H1 (cell line): ENCODE measurements at regions not wholly inside any gene's neighbourhood (a gene's known extent, or its start where the extent isn't known, plus 50 kb on each side); places are given as distances from the start of the nearest gene placed in this dataset.

Source experiments
- CTCF ChIA-PET: fragments of 300-600 bp; sonication (Branson Sonifier 250); formaldehyde crosslinking; loops from one replicate; lab custom pipeline; 2021; ENCODE audit not compliant: partially characterized antibody; lab: Charles Lee
- POLR2A ChIA-PET: fragments of 300-600 bp; sonication (Branson Sonifier 250); formaldehyde crosslinking; loops from one replicate; lab custom pipeline; 2021; ENCODE audit warnings: inconsistent platforms; ENCODE audit not compliant: partially characterized antibody; lab: Charles Lee
- DNase-seq, 2 experiments: peaks; one replicate each; pipeline versions ENCODE4 v3.0.0 to v3.0.0-alpha.2; 2010 to 2022; ENCODE audit warnings: low spot score in 2 of 2, low read depth in 1 of 2, mixed read lengths in 1 of 2
- FAIRE-seq: peaks from 2 replicates; lab custom pipeline; 2011; peaks lifted over from hg19 to GRCh38; lab: Jason Lieb, UNC
- H2AFZ ChIP-seq: 2 replicates; pipeline ENCODE4 v1.8.1; 2012; ENCODE audit warnings: low read length, inconsistent platforms
- H2AK5ac ChIP-seq: 2 replicates; pipeline ENCODE4 v1.6.1; 2013; ENCODE audit warnings: low read depth, low read length
- H2BK120ac ChIP-seq: replicated peaks from 2 replicates; pipeline ENCODE3; 2013; ENCODE audit warnings: low read depth, low read length, inconsistent platforms
- H2BK12ac ChIP-seq: 2 replicates; pipeline ENCODE4 v1.6.1; 2013; ENCODE audit warnings: low read depth, low read length
- H2BK15ac ChIP-seq: 2 replicates; pipeline ENCODE4 v1.6.1; 2013; ENCODE audit warnings: low read length
- H2BK20ac ChIP-seq: 2 replicates; pipeline ENCODE4 v1.6.1; 2013; ENCODE audit warnings: low read length
- H2BK5ac ChIP-seq: 2 replicates; pipeline ENCODE4 v1.6.1; 2013; ENCODE audit warnings: low read depth, low read length
- H3K14ac ChIP-seq: 2 replicates; pipeline ENCODE4 v1.6.1; 2013; ENCODE audit warnings: inconsistent platforms; ENCODE audit not compliant: insufficient read length
- H3K18ac ChIP-seq: 2 replicates; pipeline ENCODE4 v1.6.1; 2013; ENCODE audit warnings: low read length; ENCODE audit errors: extremely low read depth
- H3K23ac ChIP-seq: 2 replicates; pipeline ENCODE4 v1.6.1; 2013; ENCODE audit warnings: inconsistent platforms; ENCODE audit not compliant: insufficient read length
- H3K23me2 ChIP-seq: 2 replicates; pipeline ENCODE4 v1.6.1; 2013; ENCODE audit warnings: low read depth, low read length
- H3K27ac ChIP-seq: 2 replicates; pipeline ENCODE4 v1.6.1; 2011; ENCODE audit warnings: low read depth, low read length, inconsistent platforms
- H3K27me3 ChIP-seq, 4 experiments: replicated peaks in 1 of 4; 1 replicate in 1 of 4; 2 replicates in 3 of 4; pipeline versions ENCODE4 v1.6.1 to v1.8.1; 2011 to 2013; ENCODE audit warnings: low read length in 3 of 4, mild to moderate bottlenecking in 3 of 4, inconsistent platforms in 2 of 4, mixed read lengths in 2 of 4, moderate library complexity in 1 of 4; ENCODE audit not compliant: control insufficient read depth in 3 of 4, insufficient read depth in 3 of 4; ENCODE audit errors: extremely low read depth in 1 of 4
- H3K36me3 ChIP-seq, 4 experiments: 2 replicates each; pipeline versions ENCODE4 v1.6.1 to v1.8.1; 2011 to 2013; ENCODE audit warnings: mild to moderate bottlenecking in 4 of 4, low read length in 3 of 4, moderate library complexity in 2 of 4, control low read depth in 1 of 4, inconsistent platforms in 1 of 4; ENCODE audit not compliant: insufficient read depth in 4 of 4, control insufficient read depth in 2 of 4
- H3K4ac ChIP-seq: replicated peaks from 2 replicates; pipeline ENCODE3; 2013; ENCODE audit warnings: low read length, low read depth, mixed read lengths, inconsistent platforms; ENCODE audit not compliant: insufficient read length
- H3K4me1 ChIP-seq, 4 experiments: replicated peaks in 1 of 4; 1 replicate in 1 of 4; 2 replicates in 3 of 4; pipeline versions ENCODE4 v1.6.1 to v1.8.1; 2011 to 2013; ENCODE audit warnings: low read length in 3 of 4, inconsistent platforms in 2 of 4, mixed read lengths in 1 of 4; ENCODE audit not compliant: insufficient read depth in 4 of 4, control insufficient read depth in 3 of 4
- H3K4me2 ChIP-seq, 2 experiments: 2 replicates each; pipeline versions ENCODE4 v1.6.1 to v1.8.1; 2011 to 2013; ENCODE audit warnings: low read depth in 2 of 2, low read length in 2 of 2, control low read depth in 1 of 2, inconsistent platforms in 1 of 2, mild to moderate bottlenecking in 1 of 2; ENCODE audit not compliant: insufficient read depth in 1 of 2
- H3K4me3 ChIP-seq, 4 experiments: fragments of 200-600, 300-600 bp in 1 of 4; sonication (generic), shearing (Covaris generic), sonication (Bioruptor Twin) in 1 of 4; 2 replicates each; pipeline versions ENCODE4 v1.5.1 to v1.8.1; 2011 to 2016; ENCODE audit warnings: low read length in 4 of 4, low read depth in 3 of 4, control low read depth in 2 of 4, inconsistent platforms in 2 of 4, mild to moderate bottlenecking in 2 of 4, mixed read lengths in 1 of 4, moderate library complexity in 1 of 4; ENCODE audit not compliant: insufficient read depth in 2 of 4; ENCODE audit errors: extremely low read depth in 1 of 4
- H3K56ac ChIP-seq: replicated peaks from 2 replicates; pipeline ENCODE3; 2013; ENCODE audit warnings: low read depth, mild to moderate bottlenecking, mixed read lengths, low read length, inconsistent platforms; ENCODE audit not compliant: insufficient read length
- H3K79me1 ChIP-seq: 2 replicates; pipeline ENCODE4 v1.6.1; 2013; ENCODE audit warnings: low read depth, low read length, control low read depth
- H3K79me2 ChIP-seq, 2 experiments: 2 replicates each; pipeline versions ENCODE4 v1.6.1 to v1.8.1; 2012 to 2013; ENCODE audit warnings: low read length in 2 of 2, mild to moderate bottlenecking in 2 of 2, inconsistent platforms in 1 of 2; ENCODE audit not compliant: insufficient read depth in 2 of 2, control insufficient read depth in 1 of 2
- H3K9ac ChIP-seq, 4 experiments: replicated peaks in 1 of 4; 1 replicate in 1 of 4; 2 replicates in 3 of 4; pipeline versions ENCODE4 v1.6.1 to v1.8.1; 2011 to 2013; ENCODE audit warnings: low read depth in 3 of 4, low read length in 3 of 4, control low read depth in 2 of 4, mild to moderate bottlenecking in 2 of 4, moderate library complexity in 2 of 4, inconsistent platforms in 1 of 4; ENCODE audit errors: extremely low read depth in 1 of 4
- H3K9me3 ChIP-seq, 2 experiments: 2 replicates each; pipeline versions ENCODE4 v1.6.1 to v1.8.1; 2012 to 2013; ENCODE audit warnings: mild to moderate bottlenecking in 2 of 2, moderate library complexity in 2 of 2, control low read depth in 1 of 2, inconsistent platforms in 1 of 2, low read depth in 1 of 2, low read length in 1 of 2, mixed read lengths in 1 of 2; ENCODE audit not compliant: insufficient read depth in 2 of 2
- H4K20me1 ChIP-seq, 2 experiments: replicated peaks in 1 of 2; 2 replicates each; pipeline versions ENCODE3 to v1.8.1; 2011 to 2013; ENCODE audit warnings: inconsistent platforms in 2 of 2, low read length in 2 of 2, mild to moderate bottlenecking in 1 of 2; ENCODE audit not compliant: insufficient read depth in 2 of 2, control insufficient read depth in 1 of 2
- H4K5ac ChIP-seq: 2 replicates; pipeline ENCODE4 v1.6.1; 2013; ENCODE audit warnings: low read length, low read depth, mixed read lengths, inconsistent platforms; ENCODE audit not compliant: insufficient read length
- H4K8ac ChIP-seq: 2 replicates; pipeline ENCODE4 v1.8.0; 2013; ENCODE audit warnings: mild to moderate bottlenecking, moderate library complexity, low read length, inconsistent platforms; ENCODE audit not compliant: insufficient read depth; ENCODE audit errors: extremely low read depth
- H4K91ac ChIP-seq: replicated peaks from 2 replicates; pipeline ENCODE3; 2013; ENCODE audit warnings: low read length, mixed read lengths, inconsistent platforms; ENCODE audit not compliant: insufficient read length
- RAD21 ChIP-seq, 2 experiments: IDR thresholded peaks in 1 of 2; conservative IDR thresholded peaks in 1 of 2; 2 replicates each; pipeline ENCODE4 v1.6.1; 2011; ENCODE audit warnings: low read depth in 2 of 2, low read length in 2 of 2, improper control_type of control experiment in 1 of 2, inconsistent platforms in 1 of 2, mild to moderate bottlenecking in 1 of 2, moderate library complexity in 1 of 2
- TAF7 ChIP-seq: optimal IDR thresholded peaks from 2 replicates; pipeline ENCODE3; 2011; ENCODE audit warnings: low read depth, mild to moderate bottlenecking, inconsistent platforms, low read length, moderate library complexity, borderline replicate concordance
- WGBS, 2 experiments: shearing (Covaris generic) in 1 of 2; methylation state at CpG; one replicate each; pipeline versions ENCODE4 v1.1.6 to v1.1.7; 2013 to 2015; ENCODE audit warnings: low lambda C conversion rate in 2 of 2, mixed read lengths in 2 of 2, inconsistent platforms in 1 of 2, low coverage in 1 of 2, missing lambda C conversion rate in 1 of 2; ENCODE audit not compliant: insufficient replicate concordance in 2 of 2, insufficient coverage in 1 of 2, insufficient read length in 1 of 2; ENCODE audit errors: extremely low coverage in 1 of 2, missing lambda C conversion rate in 1 of 2; 5-methylcytosine and 5-hydroxymethylcytosine counted together
- TF ChIP-seq, protein P1 (sequence below), 3 experiments: IDR thresholded peaks; 1 replicate in 2 of 3; 2 replicates in 1 of 3; pipeline versions ENCODE4 v1.5.1 to v1.6.1; 2011; ENCODE audit warnings: low read length in 3 of 3, mild to moderate bottlenecking in 3 of 3, inconsistent platforms in 2 of 3, low read depth in 1 of 3, moderate library complexity in 1 of 3; ENCODE audit not compliant: insufficient read depth in 1 of 3; ENCODE audit errors: control extremely low read depth in 1 of 3

GRCh38 chr1:30601316-30602085 lies 121.9 kb downstream of the MATN1 start:
- H3K18ac ChIP-seq = no peak overlapping the region
- no peaks in the 10 kb centered on the region for H3K27me3 ChIP-seq
- no peak overlapping the region for H3K56ac ChIP-seq
- H2BK12ac ChIP-seq = no peak overlapping the region
- no peak overlapping the region for H3K23ac ChIP-seq
- no peak overlapping the region for H2AK5ac ChIP-seq
- 82% methylated on average over 8 of the region's 8 CpGs; no CpG with 5 or more reads in 1 of the 2 experiments for WGBS, 2 experiments
- H3K4me3 ChIP-seq = no peak overlapping the region
- H3K9me3 ChIP-seq = no peaks in the 10 kb centered on the region
- no peak overlapping the region for H2BK20ac ChIP-seq
- H4K20me1 ChIP-seq = no peaks in the 10 kb centered on the region
- H2BK5ac ChIP-seq = no peak overlapping the region
- H3K79me2 ChIP-seq = no peaks in the 10 kb centered on the region
- no peak overlapping the region for H4K91ac ChIP-seq
- no peak for DNase-seq
- ChIA-PET POLR2A (no interaction called here), CTCF (interaction anchor here (0.8 to 2.2 kb wide), 4 partner anchors 12 to 248 kb away, joined by 3 to 6 read pairs (median 4); no protein-coding TSS in a partner anchor)
- no peak overlapping the region for H2AFZ ChIP-seq
- no peak overlapping the region for H4K5ac ChIP-seq
- no peaks in the 10 kb centered on the region for H3K36me3 ChIP-seq
- H3K79me1 ChIP-seq = no peaks in the 10 kb centered on the region
- H3K4me2 ChIP-seq = no peak overlapping the region
- no peaks in the 10 kb centered on the region for H3K23me2 ChIP-seq
- H2BK120ac ChIP-seq = no peak overlapping the region
- no peak overlapping the region for H4K8ac ChIP-seq
- no peak overlapping the region for H3K27ac ChIP-seq
- H3K14ac ChIP-seq = no peak overlapping the region
- no peak for FAIRE-seq
- no peak overlapping the region for H2BK15ac ChIP-seq
- TF ChIP-seq, protein P1, sequence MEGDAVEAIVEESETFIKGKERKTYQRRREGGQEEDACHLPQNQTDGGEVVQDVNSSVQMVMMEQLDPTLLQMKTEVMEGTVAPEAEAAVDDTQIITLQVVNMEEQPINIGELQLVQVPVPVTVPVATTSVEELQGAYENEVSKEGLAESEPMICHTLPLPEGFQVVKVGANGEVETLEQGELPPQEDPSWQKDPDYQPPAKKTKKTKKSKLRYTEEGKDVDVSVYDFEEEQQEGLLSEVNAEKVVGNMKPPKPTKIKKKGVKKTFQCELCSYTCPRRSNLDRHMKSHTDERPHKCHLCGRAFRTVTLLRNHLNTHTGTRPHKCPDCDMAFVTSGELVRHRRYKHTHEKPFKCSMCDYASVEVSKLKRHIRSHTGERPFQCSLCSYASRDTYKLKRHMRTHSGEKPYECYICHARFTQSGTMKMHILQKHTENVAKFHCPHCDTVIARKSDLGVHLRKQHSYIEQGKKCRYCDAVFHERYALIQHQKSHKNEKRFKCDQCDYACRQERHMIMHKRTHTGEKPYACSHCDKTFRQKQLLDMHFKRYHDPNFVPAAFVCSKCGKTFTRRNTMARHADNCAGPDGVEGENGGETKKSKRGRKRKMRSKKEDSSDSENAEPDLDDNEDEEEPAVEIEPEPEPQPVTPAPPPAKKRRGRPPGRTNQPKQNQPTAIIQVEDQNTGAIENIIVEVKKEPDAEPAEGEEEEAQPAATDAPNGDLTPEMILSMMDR (IDR thresholded peaks at IDR 0.05; ENCODE audit: control extremely low read depth in 1 of 3, insufficient read depth in 1 of 3, low read depth in 1 of 3, low read length in 3 of 3) = peak in 2 of 3 experiments; percentile 25 to 29; a peak in 3 of 4 replicates
- TF ChIP-seq TAF7 = no peak
- peak; percentile 33 to 58 for TF ChIP-seq RAD21 (IDR thresholded peaks at IDR 0.05 in 1 of 2, conservative IDR thresholded peaks at IDR 0.05 in 1 of 2; ENCODE audit: low read depth in 2 of 2, low read length in 2 of 2)
- H3K9ac ChIP-seq = no peak overlapping the region
- H3K4me1 ChIP-seq = no peaks in the 10 kb centered on the region; a peak in 1 of 7 replicates
- H3K4ac ChIP-seq = no peak overlapping the region
